ENCODE measurements at regions not wholly inside any gene's neighbourhood (a gene's known extent, or its start where the extent isn't known, plus 50 kb on each side); places are given as distances from the start of the nearest gene placed in this dataset.
"Not testable (repeated sequence)": the region's sequence is repeated elsewhere in the genome, so short reads cannot be mapped to it uniquely, and the experiment has no call there.

DNA sequence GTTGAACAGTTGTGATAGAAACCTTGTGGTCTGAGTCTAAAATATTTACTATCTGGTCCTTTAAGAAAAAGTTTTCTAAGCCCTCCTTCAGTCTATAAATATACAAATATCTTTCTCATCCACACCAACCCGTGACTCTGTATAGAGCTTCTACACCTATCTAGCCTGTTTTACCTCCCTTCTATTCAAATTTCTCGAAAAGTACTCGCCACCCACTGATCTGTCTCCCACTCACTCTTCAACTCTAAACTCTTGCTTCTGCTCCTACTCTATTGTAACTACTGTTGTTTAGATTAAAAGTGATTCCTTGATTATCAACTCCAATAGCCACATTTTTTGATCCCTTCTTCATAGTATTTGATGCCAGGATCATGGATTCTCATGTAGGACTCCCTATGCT, 329.4 kb upstream of the MAN1A1 start:
- DNase-seq = no peak

DNA sequence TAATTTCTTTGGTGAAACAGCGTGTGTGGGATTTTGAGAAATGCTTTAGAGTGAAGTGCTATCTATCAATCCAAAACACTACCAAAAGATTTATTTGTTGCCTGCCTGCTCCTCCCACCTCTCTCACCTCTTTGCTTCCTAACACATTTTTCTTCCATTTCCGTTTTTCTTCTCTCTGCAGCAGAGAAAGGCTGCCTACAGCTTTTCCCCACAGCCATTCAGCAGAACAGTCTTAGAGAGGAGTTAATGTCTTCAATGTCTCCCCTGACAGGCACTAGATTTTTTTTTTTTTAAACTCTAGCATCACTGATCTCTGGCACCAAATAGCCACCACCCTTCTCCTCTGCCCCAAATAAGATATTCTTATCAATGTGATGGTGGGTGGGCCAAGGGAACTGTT, 327.8 kb upstream of the MAN1A1 start:
- no peak for DNase-seq

DNA sequence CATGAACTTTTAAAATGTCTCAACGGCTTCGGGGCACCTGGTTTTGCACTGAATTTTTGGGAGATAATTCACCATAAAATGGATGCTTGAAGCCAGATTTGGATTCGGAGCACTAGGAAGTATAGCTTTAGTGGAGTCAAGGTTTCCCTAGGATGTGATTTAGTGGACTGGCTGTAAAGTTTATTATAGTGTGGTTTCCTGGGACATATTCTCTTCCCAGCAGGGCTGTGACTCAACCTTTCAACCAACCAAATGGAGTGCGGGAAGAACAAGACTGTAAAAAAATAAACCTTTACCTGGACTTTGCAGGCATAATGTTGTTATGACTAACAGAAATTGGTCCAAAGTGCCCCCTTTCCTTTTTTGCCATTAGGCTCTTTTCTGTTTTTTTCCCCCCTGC, 327.4 kb upstream of the MAN1A1 start:
- no peak for DNase-seq

DNA sequence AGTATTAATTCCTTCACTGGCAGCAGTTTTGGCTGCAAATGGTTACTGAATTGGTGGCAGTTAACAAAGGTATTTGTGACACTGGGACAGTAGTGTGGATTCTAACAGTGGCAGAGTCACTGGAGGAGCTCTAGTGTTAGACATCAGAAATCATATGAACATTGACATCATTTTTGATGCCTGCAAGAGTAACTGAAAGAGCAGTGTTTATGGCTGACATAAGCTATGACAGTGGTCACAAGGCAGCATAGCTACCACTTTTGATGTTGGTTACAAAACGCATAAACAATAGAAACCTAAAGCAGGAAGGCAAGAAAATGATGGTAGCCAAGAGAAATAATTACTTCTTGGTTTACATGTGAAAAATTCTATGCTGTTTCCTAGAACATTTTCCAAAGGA, 326.7 kb upstream of the MAN1A1 start:
- DNase-seq = no peak

DNA sequence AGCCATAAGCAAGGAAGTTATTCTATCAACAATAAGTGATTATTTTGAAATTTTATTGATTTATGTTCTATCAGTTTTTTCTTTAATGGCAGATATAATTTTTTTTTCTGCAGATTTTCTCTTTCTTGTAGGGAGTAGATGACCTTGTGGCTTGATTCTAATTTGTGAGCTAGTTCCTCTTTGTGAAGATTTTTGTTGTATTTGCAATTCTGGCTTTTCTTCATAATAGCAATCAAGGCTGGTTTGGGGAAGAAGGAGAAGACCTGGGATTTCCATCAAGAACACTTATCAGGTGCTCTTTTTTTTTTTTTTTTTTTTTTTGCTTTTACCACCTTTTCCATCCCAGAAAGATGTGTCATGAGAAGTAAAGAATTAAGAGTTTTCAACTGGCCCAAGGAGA, 324.2 kb upstream of the MAN1A1 start:
- DNase-seq = no peak

DNA sequence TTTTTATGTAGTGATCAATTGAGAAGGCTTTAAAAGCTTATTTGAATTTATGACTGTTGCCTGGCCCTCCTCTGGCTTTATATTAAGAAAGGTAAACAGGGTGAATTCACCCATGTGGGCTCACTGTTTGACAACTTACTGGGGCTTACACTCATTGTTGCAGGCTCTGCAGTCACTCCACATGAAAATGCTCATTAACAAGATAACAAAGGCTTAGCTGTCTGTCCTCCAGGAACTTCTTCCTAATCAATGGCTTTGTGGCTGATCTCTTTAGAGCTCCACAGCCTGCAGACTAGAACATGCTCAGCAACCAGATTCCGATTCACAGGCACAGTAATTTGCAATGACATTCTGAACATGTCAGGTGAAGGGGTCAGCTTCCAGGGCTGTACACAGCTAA, 323.2 kb upstream of the MAN1A1 start:
- no peak for DNase-seq

DNA sequence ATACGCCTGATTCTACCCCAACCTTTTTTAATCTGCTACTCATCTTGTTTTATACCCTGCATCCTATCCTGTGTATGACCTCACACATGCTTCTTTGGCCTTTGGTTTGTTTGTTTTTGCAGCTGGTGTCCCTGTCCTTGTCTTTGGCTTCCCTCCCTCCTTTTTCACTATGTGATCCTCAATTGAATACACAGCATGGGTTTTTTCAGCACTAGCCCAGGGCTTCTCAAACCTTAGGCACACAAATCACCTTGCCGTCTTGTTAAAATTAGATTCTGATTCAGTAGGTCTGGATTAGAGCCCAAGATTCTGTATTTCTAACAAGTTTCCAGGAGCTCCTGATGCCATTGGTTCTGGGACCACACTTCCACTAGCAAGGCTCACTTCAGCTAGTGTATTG, 321.5 kb upstream of the MAN1A1 start:
- no peak for DNase-seq

DNA sequence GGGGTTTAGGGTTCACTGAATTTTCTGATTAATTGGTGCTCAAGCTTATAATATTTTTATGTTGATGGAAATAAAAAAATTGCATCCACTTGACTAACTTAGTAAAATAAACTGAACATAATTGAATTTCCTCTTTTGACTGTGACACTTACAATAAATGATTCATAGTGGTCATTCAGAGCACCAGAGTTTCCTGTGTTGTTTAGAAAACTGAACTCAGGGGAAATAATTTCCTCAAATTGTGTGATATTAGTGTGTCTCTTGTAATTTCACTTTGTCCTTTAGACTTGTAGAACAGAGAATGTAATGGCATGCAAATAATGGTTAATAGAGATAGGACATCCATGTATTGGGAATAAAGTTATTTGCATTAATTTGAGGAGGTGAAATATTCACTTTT, 319.7 kb upstream of the MAN1A1 start:
- DNase-seq = no peak

DNA sequence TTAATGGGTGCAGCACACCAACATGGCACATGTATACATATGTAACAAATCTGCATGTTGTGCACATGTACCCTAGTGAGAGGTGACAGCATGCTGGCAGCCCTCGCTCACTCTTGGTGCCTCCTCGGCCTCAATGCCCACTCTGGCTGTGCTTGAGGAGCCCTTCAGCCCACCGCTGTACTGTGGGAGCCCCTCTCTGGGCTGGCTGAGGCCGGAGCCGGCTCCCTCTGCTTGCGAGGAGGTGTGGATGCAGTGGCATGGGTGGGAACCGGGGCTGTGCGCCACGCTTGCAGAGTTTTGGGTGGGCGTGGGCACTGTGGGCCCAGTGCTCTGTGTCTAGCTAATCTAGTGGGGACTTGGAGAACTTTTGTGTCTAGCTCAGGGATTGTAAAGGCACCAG, 315.9 kb upstream of the MAN1A1 start:
- DNase-seq = not testable (repeated sequence)

DNA sequence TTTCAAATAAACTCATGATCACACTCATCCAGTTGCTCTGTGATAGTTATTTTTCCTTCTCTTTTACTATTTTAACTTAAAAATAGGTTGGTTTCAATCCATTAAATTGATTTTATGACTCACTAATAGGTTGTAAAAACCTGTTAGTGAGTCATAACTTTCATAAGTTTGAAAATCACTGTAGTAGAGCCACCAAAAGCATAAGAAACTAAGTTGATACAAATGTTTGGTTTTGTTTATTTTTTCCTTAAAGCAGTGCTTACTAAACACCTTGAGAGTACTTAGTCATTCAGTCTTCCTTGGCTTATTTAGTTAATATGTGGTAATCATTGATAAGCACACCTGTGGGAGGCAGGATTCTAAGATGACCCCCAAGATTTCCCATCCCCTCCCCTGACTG, 312.1 kb upstream of the MAN1A1 start:
- no peak for DNase-seq

DNA sequence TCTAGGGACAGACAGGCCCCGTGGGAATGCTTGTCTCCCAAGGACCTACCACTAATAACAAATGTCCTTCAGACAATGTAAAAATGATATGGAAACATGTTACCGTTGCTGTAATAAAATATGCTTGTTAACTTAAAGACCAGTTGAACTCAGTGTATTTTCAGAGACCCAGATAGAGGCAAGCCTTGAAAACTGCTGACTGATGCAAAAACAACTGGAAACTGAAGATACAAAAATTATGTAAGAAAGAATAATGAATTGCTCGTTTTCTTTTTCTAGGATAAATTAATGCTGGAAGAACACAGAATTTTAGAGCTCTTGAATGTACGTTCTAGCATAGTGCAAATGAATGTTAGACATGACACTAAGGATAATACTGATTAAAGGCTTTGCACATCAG, 311.5 kb upstream of the MAN1A1 start:
- DNase-seq = no peak

DNA sequence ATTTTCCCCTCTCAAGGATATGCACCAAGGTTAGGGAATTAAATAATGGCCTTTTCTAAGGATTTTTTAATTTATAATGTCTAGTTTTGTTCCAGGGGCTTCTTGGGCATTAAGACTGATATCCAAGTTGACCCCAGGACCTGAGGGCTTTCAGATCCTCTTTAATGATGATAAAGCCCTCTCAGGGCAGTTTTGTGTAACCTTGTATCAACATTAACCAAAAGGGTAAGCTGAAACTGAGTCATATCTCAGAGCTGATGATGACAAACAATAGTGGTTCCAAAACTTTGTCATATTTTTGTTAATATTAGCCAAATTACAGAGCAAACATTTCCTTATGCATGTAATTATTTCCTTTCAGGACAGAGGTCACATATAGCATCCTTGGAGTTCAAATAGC, 309.4 kb upstream of the MAN1A1 start:
- no peak for DNase-seq

DNA sequence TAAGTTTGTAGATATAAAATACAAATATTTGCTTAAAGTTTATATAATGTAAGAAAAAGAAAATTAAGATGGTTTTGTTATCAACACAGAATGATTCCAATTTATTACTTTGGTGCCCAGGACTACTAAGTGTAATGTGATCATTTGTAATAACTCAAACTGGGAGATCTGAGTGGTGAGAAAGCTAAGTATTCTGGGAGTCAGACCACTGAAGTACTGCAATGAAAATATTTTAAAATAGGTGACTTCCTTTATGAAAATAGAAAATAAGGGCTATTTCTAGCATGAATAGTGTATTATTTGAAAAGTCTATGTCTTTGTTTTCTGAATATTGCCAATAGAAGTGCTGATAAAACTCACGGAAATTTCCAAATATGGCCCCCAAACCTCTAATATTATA, 305.6 kb upstream of the MAN1A1 start:
- DNase-seq = no peak

DNA sequence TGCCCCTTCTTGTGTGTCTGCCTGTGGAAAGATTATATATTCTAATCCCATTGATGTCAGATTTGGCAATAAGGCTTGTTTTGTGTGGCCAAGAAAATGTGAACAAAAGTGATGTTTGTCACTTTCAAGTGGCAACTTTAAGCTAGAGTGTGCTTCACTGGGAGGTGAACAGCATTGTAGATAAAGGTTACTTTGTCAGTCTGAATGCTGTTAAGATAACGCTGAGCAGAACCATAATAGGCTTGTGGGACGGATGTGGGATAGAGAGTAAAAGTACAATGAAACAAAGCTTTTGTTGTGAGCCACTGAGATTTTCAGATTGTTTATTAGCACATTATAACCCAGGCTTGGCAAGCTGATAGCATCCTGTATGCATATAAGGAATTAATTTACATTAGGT, 303.8 kb upstream of the MAN1A1 start:
- no peak for DNase-seq

DNA sequence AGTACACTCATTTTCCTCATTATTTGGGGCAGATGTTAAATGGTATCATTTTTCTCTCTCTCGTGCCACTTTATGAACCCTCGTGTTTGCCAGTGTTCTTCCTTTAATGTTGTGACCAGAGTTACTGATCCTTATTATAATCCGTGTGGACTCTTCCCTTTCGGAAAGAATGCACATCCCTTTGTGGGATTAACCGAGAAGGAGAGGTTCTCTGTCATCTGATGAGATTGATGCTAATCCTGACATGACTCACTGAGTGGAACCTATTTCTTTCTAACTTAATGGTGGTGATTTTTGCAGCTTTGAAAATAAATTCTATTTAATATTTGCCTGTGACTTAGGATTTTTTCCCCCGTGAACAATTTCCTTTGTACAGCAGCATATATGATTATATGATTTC, 300.0 kb upstream of the MAN1A1 start:
- DNase-seq = no peak

DNA sequence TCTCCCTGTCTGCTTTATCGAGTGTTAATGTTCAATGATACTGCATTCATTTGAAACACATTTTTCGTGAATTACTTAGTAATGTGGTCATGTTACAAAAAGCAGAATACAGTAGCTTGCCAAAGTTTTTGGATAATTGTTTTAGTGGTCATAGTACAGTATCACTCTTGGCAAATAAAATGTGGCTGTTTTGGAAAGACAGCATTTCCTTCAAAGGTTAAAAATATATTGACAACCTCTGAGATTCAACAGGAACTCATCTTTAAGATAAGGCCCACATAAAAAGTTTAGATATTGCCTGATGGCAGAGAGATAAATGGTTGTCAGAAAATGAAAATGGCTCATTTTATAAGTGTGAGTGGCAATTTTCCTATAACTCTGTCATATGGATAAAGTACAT, 297.7 kb upstream of the MAN1A1 start:
- DNase-seq = no peak

DNA sequence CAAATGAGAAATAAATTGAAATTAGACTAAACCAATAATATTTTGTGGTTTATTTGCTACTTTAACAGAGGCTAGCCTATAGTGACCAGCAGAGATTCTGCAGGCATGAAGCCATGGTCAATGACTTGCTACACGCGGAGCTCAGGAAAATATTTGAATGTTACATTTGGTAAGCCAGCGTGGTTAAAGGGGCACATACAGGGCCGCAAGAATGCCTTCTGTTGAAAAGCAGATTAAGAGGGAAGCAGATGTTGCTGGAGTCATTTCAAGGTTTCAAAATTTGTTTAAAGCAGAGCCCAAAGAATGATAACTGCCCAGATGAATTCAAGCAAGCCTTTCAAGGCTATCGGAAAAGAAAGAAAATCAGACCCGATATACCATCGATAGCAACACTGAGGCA, 294.3 kb upstream of the MAN1A1 start:
- DNase-seq = no peak

DNA sequence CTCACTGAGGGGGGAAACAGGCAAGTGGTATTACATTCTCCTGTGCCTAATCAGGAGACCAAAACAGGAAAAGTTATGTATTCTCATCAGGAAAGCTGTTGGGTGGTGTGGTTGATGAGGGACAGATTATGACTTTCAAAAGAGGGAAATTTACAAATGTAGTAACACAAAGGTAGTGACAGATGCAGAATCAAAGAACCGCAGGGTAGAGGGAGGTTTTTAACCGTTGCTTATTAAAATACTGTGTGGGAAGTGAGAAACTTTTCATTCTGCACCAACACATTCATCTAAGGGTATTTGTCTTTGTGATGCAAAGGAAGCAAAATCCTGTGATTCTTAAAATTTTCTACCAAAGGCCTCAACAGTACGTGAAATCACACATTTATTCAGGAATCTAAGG, 288.2 kb upstream of the MAN1A1 start:
- DNase-seq = no peak

DNA sequence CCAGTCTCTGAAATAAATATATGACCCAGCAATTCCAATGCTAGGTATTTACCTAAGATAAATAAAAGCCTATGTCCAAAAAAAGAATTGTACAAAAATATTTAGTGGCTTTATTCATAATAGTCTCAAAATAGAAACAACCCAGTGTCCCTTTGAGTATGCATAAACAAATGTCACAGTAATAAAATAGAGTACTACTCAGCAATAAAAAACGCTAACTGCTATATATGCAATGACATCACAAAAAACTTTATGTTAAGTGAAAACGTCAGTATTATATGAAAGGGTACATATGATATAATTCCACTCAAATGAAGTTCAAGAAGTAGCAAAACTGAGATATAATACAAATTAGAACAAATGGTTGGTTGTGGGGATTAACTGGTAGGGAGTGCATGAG, 286.5 kb upstream of the MAN1A1 start:
- no peak for DNase-seq

DNA sequence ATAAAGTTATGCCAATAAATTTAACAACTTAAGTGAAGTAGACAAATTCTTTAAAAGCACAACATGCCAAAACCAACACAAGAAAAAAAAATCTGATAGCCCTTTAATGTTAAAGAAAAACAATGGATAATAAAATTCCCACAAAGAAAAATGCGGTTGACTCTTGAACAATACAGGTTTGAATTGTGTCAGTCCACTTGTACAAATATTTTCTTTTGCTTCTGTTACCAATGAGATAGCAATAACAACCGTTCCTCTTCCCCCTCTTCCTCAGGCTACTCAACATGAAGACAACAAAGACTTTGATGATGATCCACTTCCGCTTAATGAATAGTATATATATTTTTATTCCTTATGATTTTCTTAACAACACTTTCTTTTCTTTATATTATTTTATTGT, 283.9 kb upstream of the MAN1A1 start:
- no peak for DNase-seq

DNA sequence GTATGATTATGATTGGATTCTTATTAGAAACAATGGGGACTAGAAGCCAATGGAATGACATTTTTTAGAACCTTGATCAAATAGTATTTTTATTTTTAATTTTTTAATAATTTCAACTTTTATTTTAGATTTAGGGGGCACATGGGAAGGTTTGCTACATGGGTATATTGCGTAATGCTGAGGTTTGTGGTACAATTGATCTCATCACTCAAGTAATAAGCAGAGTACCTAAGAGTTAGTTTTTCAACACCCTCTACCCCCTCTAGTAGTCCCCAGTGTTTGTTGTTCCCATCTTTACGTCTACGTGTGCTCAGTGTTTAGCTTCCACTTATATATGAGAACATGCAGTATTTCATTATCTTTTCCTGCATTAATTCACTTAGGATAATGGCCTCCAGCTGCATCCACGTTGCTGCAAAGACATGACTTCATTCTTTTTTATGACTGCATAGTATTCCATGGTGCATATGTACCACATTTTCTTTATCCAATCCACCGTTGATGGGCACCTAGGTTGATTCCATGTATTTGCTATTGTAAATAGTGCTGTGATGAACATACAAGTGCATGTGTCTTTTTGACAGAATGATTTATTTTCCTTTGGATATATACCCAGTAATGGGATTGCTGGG, 281.1 kb upstream of the MAN1A1 start:
- no peak for DNase-seq

DNA sequence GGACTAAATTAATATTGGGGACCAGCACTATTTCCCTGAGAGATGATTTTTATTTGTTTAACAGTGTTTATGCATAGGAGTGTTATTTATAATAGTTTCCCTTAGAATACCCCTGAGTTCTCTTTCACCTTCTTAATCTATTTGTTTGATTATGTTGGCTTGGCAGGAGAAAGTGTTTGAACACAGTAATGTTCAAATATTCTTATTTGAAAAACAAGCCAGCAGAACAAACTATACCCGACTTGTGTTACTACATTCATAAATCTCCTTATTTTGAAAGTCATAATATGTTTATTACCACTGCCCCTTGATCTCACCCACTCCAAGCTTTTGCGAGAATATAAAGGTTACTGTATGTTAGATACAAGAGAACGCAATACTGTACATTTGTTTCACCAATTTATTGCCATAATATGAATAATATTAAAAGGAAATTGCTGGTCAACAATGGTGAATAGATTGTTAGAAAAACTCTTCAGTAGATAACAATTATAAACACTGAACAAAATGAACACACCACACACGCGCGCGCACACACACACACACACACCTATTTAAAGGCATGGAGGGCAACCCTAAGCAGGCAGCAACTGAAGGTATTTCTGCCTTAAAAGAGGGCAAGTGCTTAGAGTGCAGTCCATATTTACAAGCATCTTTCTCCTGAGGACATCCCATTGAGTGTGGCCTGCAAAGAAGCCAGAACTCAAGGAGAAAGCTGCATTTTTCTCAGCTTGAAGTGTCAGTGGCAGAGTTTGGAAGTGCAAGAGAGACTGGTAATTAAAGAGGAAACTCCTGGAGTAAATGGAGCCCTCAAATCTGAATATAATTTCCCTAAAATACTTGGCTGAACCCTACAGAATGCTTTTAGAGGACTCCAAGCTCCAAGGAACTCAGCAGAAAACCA, 279.4 kb upstream of the MAN1A1 start:
- no peak for DNase-seq

DNA sequence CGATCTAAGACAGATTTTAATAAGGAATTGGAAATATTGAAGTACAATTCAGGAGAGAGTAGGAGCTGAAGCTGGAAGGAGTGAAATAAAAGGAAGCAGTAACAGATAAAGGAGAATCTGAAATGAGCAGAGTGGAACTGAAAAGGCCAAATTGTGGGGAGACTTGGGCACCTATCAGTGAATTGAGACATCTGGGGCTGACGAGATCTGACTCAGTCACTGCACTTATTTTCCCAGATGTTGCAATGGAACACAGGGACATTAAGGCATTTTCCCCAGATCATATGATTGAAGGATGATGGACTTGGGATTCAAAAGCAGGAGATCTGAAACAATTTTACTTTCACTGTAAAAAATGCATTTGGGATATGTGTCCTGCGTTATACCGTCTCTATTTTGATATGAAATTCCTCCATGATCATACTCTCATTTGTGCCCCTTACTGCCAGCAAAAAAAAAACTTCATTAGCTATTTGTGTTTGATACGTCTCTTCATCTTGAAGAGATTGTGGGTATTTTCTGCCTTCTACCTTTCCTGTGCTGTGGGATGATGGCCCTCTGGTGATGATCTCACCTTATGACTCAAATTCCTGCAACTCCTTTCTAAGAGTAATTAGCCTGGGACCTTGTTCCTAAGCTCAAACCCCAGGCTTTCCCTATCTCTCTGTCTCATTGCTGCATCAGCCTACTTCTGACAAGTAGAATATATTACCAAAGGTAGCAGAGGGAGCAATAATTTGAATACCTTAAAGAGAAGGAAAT, 278.5 kb upstream of the MAN1A1 start:
- no peak for DNase-seq

Measured in stimulated activated CD4-positive, alpha-beta T cell treated with anti-CD3 and anti-CD28 coated beads, Interleukin-4, amount 100 ng/mL, for 1 hour (primary cell).